Activated naive CD8-positive, alpha-beta T cell treated with anti-CD3 and anti-CD28 coated beads for 36 hours (primary cell): ENCODE measurements at regions not wholly inside any gene's neighbourhood (a gene's known extent, or its start where the extent isn't known, plus 50 kb on each side); places are given as distances from the start of the nearest gene placed in this dataset.

Experiments
- DNase-seq: peaks from one replicate; pipeline ENCODE4 v3.0.0; 2021
- H3K27ac Mint-ChIP-seq: one replicate; pipeline ENCODE4 v1.8.0; 2022; ENCODE audit warnings: mild to moderate bottlenecking, moderate library complexity, mixed read lengths
- H3K27me3 Mint-ChIP-seq: one replicate; pipeline ENCODE4 v1.8.0; 2022; ENCODE audit warnings: mild to moderate bottlenecking, mixed read lengths
- H3K36me3 Mint-ChIP-seq: one replicate; pipeline ENCODE4 v1.8.0; 2021; ENCODE audit warnings: mild to moderate bottlenecking, mixed read lengths
- H3K4me1 Mint-ChIP-seq: one replicate; pipeline ENCODE4 v1.8.0; 2021; ENCODE audit warnings: mixed read lengths
- H3K4me3 Mint-ChIP-seq: one replicate; pipeline ENCODE4 v1.8.0; 2022; ENCODE audit warnings: mild to moderate bottlenecking, moderate library complexity, mixed read lengths
- H3K9me3 Mint-ChIP-seq: one replicate; pipeline ENCODE4 v1.8.0; 2022; ENCODE audit warnings: mixed read lengths

DNA sequence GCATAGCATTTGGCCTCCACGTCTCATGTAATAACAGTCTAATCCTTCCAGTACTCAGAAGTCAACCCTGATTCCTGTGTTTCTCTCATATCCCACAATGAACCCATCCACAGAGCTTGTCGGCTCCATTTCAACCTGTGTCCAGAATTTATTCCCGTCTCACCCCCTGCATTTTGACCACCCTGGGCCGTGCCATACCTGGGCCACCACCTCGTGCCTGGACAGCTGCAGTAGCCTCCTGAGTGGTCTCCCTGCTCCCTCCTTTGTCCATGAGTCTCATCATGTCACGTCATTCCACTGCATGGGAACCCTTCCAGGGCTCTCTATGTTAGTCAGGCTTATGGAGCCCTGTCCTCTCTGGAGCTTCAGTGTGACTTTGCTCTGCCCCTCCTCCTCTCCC, 670.6 kb downstream of the PTPRU start:
- H3K36me3 Mint-ChIP-seq, result no peaks in the 10 kb centered on the region
- no peaks in the 10 kb centered on the region for H3K4me1 Mint-ChIP-seq
- no peak overlapping the region for H3K27ac Mint-ChIP-seq
- H3K4me3 Mint-ChIP-seq, result no peak overlapping the region
- H3K27me3 Mint-ChIP-seq, result peaks cover 27% of the 10 kb centered on the region
- no peaks in the 10 kb centered on the region for H3K9me3 Mint-ChIP-seq
- DNase-seq, result no peak

DNA sequence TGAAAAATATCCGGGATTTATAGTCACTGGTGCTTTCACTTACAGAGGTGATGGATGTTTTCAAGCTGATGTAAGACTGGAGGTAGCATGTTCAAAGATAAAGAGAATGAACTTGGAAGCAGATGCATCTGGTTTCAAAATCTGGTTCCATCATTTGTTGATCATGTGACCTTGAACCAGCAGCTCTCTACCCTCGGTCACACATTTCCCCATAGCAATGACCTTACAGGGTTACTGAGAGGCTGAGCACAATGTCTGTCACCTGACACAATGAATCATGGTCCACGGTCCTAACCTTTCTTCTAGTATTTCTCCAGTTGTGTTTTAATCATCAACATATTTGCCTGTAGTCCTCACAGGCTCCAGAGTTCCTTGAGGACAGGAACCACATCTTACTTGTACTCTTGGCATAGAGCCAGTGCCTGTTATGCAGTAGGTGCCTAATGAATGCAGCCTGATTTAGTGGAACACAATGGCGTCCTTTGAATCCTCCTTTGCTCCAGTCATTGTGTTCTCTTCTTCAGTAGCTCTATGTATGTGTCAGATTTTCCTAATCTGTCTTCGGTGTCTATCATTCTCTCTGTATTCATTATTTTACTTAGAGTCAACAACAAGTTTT, 667.3 kb downstream of the PTPRU start:
- Mint-ChIP-seq H3K4me1 (no peaks in the 10 kb centered on the region), H3K36me3 (no peaks in the 10 kb centered on the region), H3K27ac (no peak overlapping the region)

GRCh38 chr1:29901624-29902325, 665.5 kb downstream of the PTPRU start:
- DNase-seq, result no peak
- H3K27me3 Mint-ChIP-seq, result peaks cover 24% of the 10 kb centered on the region
- H3K9me3 Mint-ChIP-seq, result no peaks in the 10 kb centered on the region
- H3K4me1 Mint-ChIP-seq, result no peaks in the 10 kb centered on the region
- H3K4me3 Mint-ChIP-seq, result no peak overlapping the region
- no peaks in the 10 kb centered on the region for H3K36me3 Mint-ChIP-seq
- no peak overlapping the region for H3K27ac Mint-ChIP-seq

More for the DNA sequence above, 667.3 kb downstream of the PTPRU start:
- Mint-ChIP-seq H3K9me3 (no peaks in the 10 kb centered on the region), H3K27me3 (peaks cover 21% of the 10 kb centered on the region), H3K4me3 (no peak overlapping the region)
- DNase-seq, result no peak

GRCh38 chr1:29900712-29901111, 664.4 kb downstream of the PTPRU start:
- no peak overlapping the region for H3K27ac Mint-ChIP-seq
- H3K36me3 Mint-ChIP-seq, result no peaks in the 10 kb centered on the region
- no peaks in the 10 kb centered on the region for H3K4me1 Mint-ChIP-seq
- peaks cover 32% of the 10 kb centered on the region for H3K27me3 Mint-ChIP-seq
- H3K9me3 Mint-ChIP-seq, result no peaks in the 10 kb centered on the region
- no peak overlapping the region for H3K4me3 Mint-ChIP-seq
- no peak for DNase-seq

- no peaks in the 10 kb centered on the region for H3K9me3 Mint-ChIP-seq
- H3K27me3 Mint-ChIP-seq, result peaks cover 37% of the 10 kb centered on the region
- DNase-seq, result no peak
- no peaks in the 10 kb centered on the region for H3K36me3 Mint-ChIP-seq
- H3K4me3 Mint-ChIP-seq, result no peak overlapping the region
- H3K27ac Mint-ChIP-seq, result no peak overlapping the region
- no peaks in the 10 kb centered on the region for H3K4me1 Mint-ChIP-seq
Observed at GRCh38 chr1:29900104-29900679, 663.9 kb downstream of the PTPRU start.

- Mint-ChIP-seq H3K9me3 (no peaks in the 10 kb centered on the region), H3K27me3 (peaks cover 38% of the 10 kb centered on the region), H3K27ac (no peak overlapping the region), H3K4me3 (no peak overlapping the region), H3K36me3 (no peaks in the 10 kb centered on the region), H3K4me1 (no peaks in the 10 kb centered on the region)
- no peak for DNase-seq
Observed at GRCh38 chr1:29896791-29897714, 660.7 kb downstream of the PTPRU start.

DNA sequence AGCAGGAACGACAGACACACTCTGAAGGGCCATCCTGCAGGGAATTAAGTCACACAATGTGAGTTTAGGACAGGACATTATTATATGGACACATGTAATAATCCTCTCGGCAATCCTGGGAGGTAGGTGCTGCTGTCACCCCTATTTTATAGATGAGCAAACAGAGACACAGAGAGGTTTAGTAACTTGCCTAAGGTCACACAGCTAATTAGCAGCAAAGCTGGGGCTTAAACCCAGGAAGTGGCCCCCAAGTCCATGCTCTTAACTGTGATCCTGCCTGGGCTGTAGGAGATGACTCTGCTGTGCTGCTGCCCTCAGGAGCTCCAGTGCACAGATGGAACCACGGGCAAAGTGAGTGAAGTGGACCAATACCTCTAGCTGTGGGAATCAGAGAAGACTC, 660.0 kb downstream of the PTPRU start:
- H3K9me3 Mint-ChIP-seq, result no peaks in the 10 kb centered on the region
- no peaks in the 10 kb centered on the region for H3K36me3 Mint-ChIP-seq
- no peaks in the 10 kb centered on the region for H3K4me1 Mint-ChIP-seq

DNA sequence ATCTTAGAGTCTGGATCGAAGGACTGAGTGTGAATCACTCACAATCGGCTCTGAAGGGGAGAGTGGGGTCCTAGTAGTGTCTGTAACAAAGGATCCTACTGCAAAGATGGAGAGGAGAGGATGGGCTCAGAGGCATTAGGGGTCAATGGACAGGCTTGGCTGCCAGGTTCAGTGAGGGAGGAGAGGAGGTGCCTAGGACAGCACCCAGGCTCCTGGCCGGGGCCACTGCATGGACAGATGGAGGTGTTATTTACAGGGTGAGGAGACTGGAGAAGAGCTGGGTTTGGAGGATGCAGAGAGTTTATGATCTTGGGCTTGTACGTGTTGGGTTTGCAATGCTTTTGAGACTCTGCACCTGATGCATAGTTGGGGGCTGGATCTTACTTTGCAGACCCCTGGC, 658.9 kb downstream of the PTPRU start:
- no peak for DNase-seq
- Mint-ChIP-seq H3K4me3 (no peak overlapping the region), H3K4me1 (no peaks in the 10 kb centered on the region), H3K27ac (no peak overlapping the region), H3K36me3 (no peaks in the 10 kb centered on the region), H3K27me3 (peaks cover 41% of the 10 kb centered on the region), H3K9me3 (no peaks in the 10 kb centered on the region)

More for the DNA sequence above, 660.0 kb downstream of the PTPRU start:
- H3K27me3 Mint-ChIP-seq, result peaks cover 41% of the 10 kb centered on the region
- no peak for DNase-seq
- no peak overlapping the region for H3K27ac Mint-ChIP-seq
- H3K4me3 Mint-ChIP-seq, result no peak overlapping the region

- H3K36me3 Mint-ChIP-seq, result no peaks in the 10 kb centered on the region
- no peak for DNase-seq
- H3K27ac Mint-ChIP-seq, result no peak overlapping the region
- H3K4me1 Mint-ChIP-seq, result no peaks in the 10 kb centered on the region
- H3K27me3 Mint-ChIP-seq, result peaks cover 41% of the 10 kb centered on the region
- no peak overlapping the region for H3K4me3 Mint-ChIP-seq
- H3K9me3 Mint-ChIP-seq, result no peaks in the 10 kb centered on the region
Observed at GRCh38 chr1:29894311-29894710, 658.0 kb downstream of the PTPRU start.

GRCh38 chr1:29893806-29894205, 657.5 kb downstream of the PTPRU start:
- Mint-ChIP-seq H3K27ac (no peak overlapping the region), H3K9me3 (no peaks in the 10 kb centered on the region), H3K4me3 (no peak overlapping the region), H3K4me1 (no peaks in the 10 kb centered on the region), H3K27me3 (peaks cover 41% of the 10 kb centered on the region), H3K36me3 (no peaks in the 10 kb centered on the region)
- DNase-seq, result no peak

- Mint-ChIP-seq H3K27ac (no peak overlapping the region), H3K27me3 (peaks cover 39% of the 10 kb centered on the region), H3K9me3 (no peaks in the 10 kb centered on the region), H3K4me3 (no peak overlapping the region), H3K4me1 (no peaks in the 10 kb centered on the region), H3K36me3 (no peaks in the 10 kb centered on the region)
- no peak for DNase-seq
Observed at GRCh38 chr1:29893046-29893723, 656.9 kb downstream of the PTPRU start.

DNA sequence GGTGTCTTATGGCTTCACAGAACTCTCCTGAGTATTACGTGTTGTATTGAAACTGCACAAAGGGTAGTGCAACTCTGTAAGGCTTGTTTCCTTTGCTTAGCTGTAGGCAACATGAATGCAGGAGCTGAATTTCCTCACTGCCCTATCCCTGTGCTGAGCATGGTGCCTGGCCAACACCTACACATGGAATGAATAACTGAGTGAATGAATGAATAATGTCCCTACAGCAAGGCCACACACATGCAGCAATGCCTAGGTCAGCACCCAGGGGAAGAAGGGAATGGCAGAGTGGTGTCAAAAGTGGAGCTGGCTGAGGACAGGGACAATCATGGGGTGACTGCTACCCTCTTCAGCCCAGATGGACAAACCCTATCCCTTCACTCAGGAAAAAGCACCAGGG, 655.9 kb downstream of the PTPRU start:
- no peak overlapping the region for H3K4me3 Mint-ChIP-seq
- H3K27me3 Mint-ChIP-seq, result peaks cover 34% of the 10 kb centered on the region
- no peaks in the 10 kb centered on the region for H3K4me1 Mint-ChIP-seq
- no peaks in the 10 kb centered on the region for H3K9me3 Mint-ChIP-seq
- DNase-seq, result no peak
- H3K27ac Mint-ChIP-seq, result no peak overlapping the region
- no peaks in the 10 kb centered on the region for H3K36me3 Mint-ChIP-seq

DNA sequence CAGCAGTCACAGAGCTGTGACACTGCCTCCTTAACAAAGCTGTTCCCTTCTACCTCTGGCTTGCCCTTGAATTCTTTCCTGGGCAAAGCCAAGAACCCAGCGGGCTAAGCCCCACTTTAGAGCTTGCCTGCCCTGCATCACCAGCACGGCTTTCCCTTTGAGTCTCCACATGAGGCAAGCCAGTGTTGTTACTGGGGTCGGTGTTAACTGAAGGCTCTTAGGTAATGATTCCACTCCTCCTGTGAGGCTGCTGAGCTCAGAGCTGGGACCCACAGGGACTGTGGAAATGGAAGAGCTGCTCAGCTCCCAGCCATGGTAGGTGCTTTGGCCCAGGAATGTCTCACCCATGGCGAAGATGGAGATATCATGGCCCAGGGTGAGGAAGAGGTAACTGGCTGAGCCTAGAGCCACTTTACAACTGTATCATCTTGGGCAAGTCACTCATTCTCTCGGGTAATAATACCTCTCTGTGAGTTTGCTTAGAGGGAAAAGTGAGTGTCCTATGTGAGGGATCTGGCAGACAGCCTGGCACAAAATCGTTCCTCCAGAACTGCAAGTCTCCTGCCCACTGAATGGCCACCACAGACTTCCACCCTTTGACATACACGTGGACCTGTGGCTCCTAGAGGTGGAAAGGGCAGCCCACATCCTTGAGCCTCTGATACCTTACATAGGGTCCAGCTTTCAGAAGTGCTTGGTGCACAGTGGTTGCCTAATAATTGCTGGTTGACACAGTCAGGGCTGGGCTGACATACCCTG, 654.1 kb downstream of the PTPRU start:
- no peaks in the 10 kb centered on the region for H3K4me1 Mint-ChIP-seq
- DNase-seq, result no peak
- H3K36me3 Mint-ChIP-seq, result no peaks in the 10 kb centered on the region
- peaks cover 17% of the 10 kb centered on the region for H3K27me3 Mint-ChIP-seq
- no peak overlapping the region for H3K27ac Mint-ChIP-seq
- H3K9me3 Mint-ChIP-seq, result no peaks in the 10 kb centered on the region
- H3K4me3 Mint-ChIP-seq, result no peak overlapping the region

- peaks cover 11% of the 10 kb centered on the region for H3K27me3 Mint-ChIP-seq
- H3K36me3 Mint-ChIP-seq, result no peaks in the 10 kb centered on the region
- no peaks in the 10 kb centered on the region for H3K4me1 Mint-ChIP-seq
- no peak overlapping the region for H3K27ac Mint-ChIP-seq
- no peak for DNase-seq
- no peak overlapping the region for H3K4me3 Mint-ChIP-seq
- H3K9me3 Mint-ChIP-seq, result no peaks in the 10 kb centered on the region
Observed at GRCh38 chr1:29889776-29890175, 653.5 kb downstream of the PTPRU start.
